Head of caudate nucleus (tissue), 42 donors: ENCODE measurements at regions not wholly inside any gene's neighbourhood (a gene's known extent, or its start where the extent isn't known, plus 50 kb on each side); places are given as distances from the start of the nearest gene placed in this dataset.
A peak's percentile ranks its signal among the peaks of the same experiment; 100 is the strongest.

Source experiments
- DNase-seq, 42 donors: peaks; one replicate each; pipeline versions ENCODE4 v3.0.0 to v3.0.0-alpha.2; 2020 to 2021; ENCODE audit warnings: mixed read lengths in 7 of 42
- intact Hi-C: fragments of 100-400 bp; cut with DNase I; formaldehyde crosslinking; loops from one replicate; pipeline ENCODE4 v1.15.0; 2022

DNA sequence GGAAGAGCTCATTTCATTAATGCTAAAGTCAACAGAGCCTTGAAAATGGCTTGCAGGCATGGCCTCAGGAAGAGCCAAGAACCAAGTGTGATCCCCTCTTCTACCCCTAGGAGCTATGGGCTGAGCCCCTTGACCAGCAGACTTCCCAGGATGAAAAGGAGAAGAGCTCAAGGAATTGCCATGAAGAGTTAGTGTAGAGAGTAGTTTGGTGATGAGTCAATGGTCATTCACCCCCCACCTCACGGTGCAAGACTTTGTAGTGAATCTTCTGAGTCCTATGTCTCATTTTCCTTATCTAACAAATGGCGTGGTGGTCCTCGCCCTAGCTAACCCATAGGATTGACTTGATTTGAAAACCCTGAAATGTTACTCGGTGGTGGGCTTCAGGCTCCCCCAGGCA lies 422.4 kb upstream of the CADM1 start:
- intact Hi-C loops, result no loop called here
- DNase-seq, result no peak

- intact Hi-C loops, result no loop called here
- DNase-seq, result no peak
Measured at GRCh38 chr11:115926138-115926537, 421.9 kb upstream of the CADM1 start.

DNA sequence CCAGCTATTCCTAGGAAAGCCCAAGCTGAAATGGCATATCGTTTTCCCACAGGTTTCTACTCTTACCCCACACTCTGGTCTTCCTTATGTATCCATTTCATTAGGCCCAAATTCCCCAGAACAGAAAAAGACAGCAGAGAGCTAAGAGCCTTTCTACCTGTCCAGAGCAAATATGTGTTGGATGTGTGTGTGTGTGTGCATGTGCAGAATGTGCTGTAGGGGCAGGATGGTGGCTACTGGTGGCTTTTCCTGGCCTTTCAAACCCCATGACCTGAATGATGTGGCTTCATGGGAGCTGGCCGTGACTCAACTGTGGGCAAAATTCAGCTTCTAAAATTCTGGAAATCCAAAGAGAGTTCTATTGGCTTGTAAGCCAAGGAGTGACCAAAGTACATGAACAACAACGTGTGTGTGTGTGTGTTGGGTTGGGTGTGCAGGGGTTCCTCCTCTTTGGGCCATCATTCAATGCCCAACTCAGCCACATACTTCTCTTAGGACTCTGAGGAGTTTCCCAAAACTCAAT lies 421.4 kb upstream of the CADM1 start:
- DNase-seq, result no peak
- intact Hi-C loops, result no loop called here

- intact Hi-C loops, result no loop called here
- DNase-seq, result no peak
Measured at GRCh38 chr11:115924744-115925567, 420.7 kb upstream of the CADM1 start.

DNA sequence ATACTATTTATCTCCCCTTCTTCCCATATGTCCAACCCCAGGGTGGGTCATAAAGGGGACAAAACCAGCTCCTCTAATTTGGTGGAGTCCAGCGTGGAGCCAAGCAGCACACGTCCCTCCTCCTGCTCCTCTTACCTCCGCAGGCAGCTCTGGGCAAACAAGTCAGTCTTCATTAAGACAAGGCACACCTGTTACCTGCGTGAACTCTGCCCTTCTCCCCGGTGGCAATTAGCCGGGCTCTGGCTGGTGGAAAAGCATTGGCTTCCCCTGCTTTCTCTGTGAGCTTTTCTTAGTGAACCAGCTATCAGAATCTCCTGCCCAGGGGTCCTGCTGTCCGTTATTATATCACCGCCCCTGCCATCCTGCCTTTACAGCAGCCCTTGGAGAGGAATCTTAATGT lies 418.7 kb upstream of the CADM1 start:
- no peak for DNase-seq

GRCh38 chr11:115921986-115922385 lies 417.8 kb upstream of the CADM1 start:
- no peak for DNase-seq
- intact Hi-C loops, result no loop called here

More for the DNA sequence above, 418.7 kb upstream of the CADM1 start:
- intact Hi-C loops, result no loop called here

DNA sequence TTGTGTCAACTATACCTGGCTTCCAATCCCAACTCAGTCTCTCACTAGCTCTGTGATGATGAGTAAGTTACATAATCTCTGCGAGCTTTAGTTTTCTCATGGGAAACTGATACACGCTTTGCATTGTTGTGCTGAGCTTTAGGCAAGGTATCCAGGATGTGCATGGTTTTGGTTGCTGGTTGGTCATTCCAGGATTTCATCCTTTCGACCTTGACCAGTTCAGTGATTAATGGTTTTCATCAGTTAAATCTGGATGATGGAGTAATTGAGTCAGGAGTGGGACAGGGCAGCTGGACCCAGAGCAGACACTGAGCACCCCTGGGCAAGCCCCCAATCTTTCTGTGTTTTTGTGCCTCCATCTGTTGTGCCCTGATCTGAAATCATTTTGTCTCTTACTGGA lies 417.3 kb upstream of the CADM1 start:
- intact Hi-C loops, result no loop called here

GRCh38 chr11:115920841-115921480 lies 416.7 kb upstream of the CADM1 start:
- intact Hi-C loops, result no loop called here
- no peak for DNase-seq

More for the DNA sequence above, 417.3 kb upstream of the CADM1 start:
- DNase-seq, result no peak

GRCh38 chr11:115920092-115920461 lies 415.9 kb upstream of the CADM1 start:
- no peak for DNase-seq
- intact Hi-C loops, result no loop called here

GRCh38 chr11:115919341-115920091 lies 415.3 kb upstream of the CADM1 start:
- no peak for DNase-seq
- intact Hi-C loops, result no loop called here

GRCh38 chr11:115918576-115918975 lies 414.4 kb upstream of the CADM1 start:
- no peak for DNase-seq

GRCh38 chr11:115916608-115917007 lies 412.4 kb upstream of the CADM1 start:
- peak in 3 of 42 donors; percentile 18 to 51 (median 34) for DNase-seq
- intact Hi-C loops, result no loop called here

More at GRCh38 chr11:115918576-115918975, 414.4 kb upstream of the CADM1 start:
- intact Hi-C loops, result no loop called here

DNA sequence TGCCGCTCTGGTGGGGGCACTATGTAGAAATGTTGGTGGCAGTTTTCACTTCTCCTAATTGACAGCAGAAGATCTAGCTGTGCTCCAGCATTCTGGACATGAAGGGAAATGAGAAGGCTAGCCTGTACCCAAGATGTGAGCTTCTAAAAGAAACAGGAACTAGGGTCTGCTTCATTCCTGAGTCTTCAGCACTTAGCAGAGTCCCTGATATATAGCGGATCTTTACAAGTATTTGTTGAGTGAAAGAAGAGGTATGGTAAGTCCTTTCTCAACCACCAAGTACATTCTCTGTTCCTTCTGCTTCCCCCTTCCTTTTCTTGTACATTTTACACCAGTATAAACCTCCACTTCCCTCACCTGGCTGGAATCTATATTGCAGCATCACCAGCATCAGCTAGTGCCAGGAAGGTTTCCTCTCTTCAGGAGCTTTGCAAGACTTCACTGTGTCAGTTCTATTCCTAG lies 408.3 kb upstream of the CADM1 start:
- intact Hi-C loops, result no loop called here

GRCh38 chr11:115911613-115912346 lies 407.6 kb upstream of the CADM1 start:
- intact Hi-C loops, result no loop called here
- no peak for DNase-seq

More for the DNA sequence above, 408.3 kb upstream of the CADM1 start:
- DNase-seq, result peak in 8 of 42 donors; percentile 14 to 42 (median 22)

GRCh38 chr11:115910379-115910778 lies 406.2 kb upstream of the CADM1 start:
- intact Hi-C loops, result no loop called here
- peak in 6 of 42 donors; percentile 13 to 58 (median 24) for DNase-seq

GRCh38 chr11:115906171-115906570 lies 402.0 kb upstream of the CADM1 start:
- intact Hi-C loops, result no loop called here
- DNase-seq, result no peak

DNA sequence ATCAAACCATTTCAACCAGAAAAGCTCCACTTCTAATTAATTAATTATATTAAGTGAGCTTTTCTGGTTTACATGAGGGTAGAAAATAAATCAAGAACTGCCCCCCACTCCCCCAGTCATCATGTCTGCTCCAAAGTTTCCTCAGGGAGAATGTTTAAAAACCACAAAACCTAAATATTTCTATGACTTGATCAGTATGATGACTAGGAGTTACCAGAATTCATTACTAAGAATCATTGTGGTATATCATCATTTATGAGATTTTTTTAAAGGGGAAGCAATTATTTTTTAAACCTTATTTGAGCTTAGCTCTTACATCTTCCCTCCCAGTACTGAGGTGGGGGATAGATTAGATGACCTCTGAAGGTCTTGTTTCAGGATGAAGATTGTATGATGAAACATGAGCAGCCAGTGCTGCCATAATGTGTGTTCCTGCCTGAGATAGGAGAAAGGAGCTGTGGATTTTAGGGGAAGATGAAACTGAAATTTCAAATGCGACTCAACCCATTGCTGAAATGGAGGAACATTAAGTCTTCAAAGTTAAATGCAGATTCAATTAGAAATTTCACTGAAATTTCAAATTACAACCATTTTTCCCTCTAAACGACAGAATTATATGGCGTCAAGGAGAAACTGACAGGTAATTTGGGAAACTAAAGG lies 401.3 kb upstream of the CADM1 start:
- intact Hi-C loops, result no loop called here

GRCh38 chr11:115903179-115903578 lies 399.0 kb upstream of the CADM1 start:
- DNase-seq, result no peak
- intact Hi-C loops, result no loop called here

More for the DNA sequence above, 401.3 kb upstream of the CADM1 start:
- no peak for DNase-seq
